ENCODE measurements at regions not wholly inside any gene's neighbourhood (a gene's known extent, or its start where the extent isn't known, plus 50 kb on each side); places are given as distances from the start of the nearest gene placed in this dataset.

- TF ChIP-seq POLR2AphosphoS5 (IDR thresholded peaks at IDR 0.05; ENCODE audit: insufficient read depth in 1 of 2, low read depth in 1 of 2): no peak
- no peak for TF ChIP-seq CTCF (IDR thresholded peaks at IDR 0.05)
- no peak for TF ChIP-seq POLR2A (IDR thresholded peaks at IDR 0.05)
These were observed 749.2 kb upstream of the PCDH15 start for GRCh38 chr10:55550236-55550635.

Data from vagina (tissue), 2 donors.